Neural progenitor cell (in vitro differentiated cells): ENCODE measurements at regions not wholly inside any gene's neighbourhood (a gene's known extent, or its start where the extent isn't known, plus 50 kb on each side); places are given as distances from the start of the nearest gene placed in this dataset.

Experiments used
- CTCF ChIP-seq: fragments of 200-600 bp; sonication (generic); IDR thresholded peaks from 2 replicates; pipeline ENCODE4 v1.5.1; 2017; ENCODE audit warnings: antibody characterized with exemption, mild to moderate bottlenecking
- EZH2 ChIP-seq: fragments of 200-600 bp; sonication (generic); IDR thresholded peaks from 2 replicates; pipeline ENCODE4 v1.6.1; 2017; ENCODE audit warnings: antibody characterized with exemption, mild to moderate bottlenecking, moderate library complexity
- EZH2phosphoT487 ChIP-seq: fragments of 200-600 bp; sonication (generic); IDR thresholded peaks from 2 replicates; pipeline ENCODE4 v1.6.1; 2017; ENCODE audit warnings: antibody characterized with exemption

GRCh38 chr16:87046235-87046634, 271.0 kb downstream of the C16orf95 start:
- TF ChIP-seq CTCF (no peak), EZH2 (no peak), EZH2phosphoT487 (no peak)
